ENCODE measurements at regions not wholly inside any gene's neighbourhood (a gene's known extent, or its start where the extent isn't known, plus 50 kb on each side); places are given as distances from the start of the nearest gene placed in this dataset.

DNA sequence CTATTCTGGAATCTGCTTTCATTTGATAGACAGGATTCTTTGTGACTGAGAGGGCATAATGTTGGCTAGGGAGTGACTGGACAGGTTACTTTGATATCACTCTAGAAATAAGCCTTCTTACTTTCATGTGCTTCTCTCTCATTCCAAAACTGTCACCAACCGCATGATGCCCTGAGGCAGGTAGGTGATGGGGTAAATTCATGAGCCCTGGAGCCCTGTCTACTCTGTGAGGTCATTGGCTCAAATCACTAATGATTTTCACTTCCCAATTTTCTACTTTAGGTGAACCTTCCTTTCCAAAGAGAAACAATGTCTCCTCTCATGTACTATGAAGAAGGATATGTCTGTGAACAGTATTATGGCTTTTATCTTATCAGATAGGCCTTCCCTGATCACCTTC lies 596.7 kb downstream of the TUSC7 start:
- no peak for DNase-seq (ENCODE audit: low read depth)
- TF ChIP-seq, protein P1, sequence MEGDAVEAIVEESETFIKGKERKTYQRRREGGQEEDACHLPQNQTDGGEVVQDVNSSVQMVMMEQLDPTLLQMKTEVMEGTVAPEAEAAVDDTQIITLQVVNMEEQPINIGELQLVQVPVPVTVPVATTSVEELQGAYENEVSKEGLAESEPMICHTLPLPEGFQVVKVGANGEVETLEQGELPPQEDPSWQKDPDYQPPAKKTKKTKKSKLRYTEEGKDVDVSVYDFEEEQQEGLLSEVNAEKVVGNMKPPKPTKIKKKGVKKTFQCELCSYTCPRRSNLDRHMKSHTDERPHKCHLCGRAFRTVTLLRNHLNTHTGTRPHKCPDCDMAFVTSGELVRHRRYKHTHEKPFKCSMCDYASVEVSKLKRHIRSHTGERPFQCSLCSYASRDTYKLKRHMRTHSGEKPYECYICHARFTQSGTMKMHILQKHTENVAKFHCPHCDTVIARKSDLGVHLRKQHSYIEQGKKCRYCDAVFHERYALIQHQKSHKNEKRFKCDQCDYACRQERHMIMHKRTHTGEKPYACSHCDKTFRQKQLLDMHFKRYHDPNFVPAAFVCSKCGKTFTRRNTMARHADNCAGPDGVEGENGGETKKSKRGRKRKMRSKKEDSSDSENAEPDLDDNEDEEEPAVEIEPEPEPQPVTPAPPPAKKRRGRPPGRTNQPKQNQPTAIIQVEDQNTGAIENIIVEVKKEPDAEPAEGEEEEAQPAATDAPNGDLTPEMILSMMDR (IDR thresholded peaks at IDR 0.05; ENCODE audit: insufficient read depth, low read depth, low read length), result no peak
- no peak overlapping the region for H3K4me3 ChIP-seq (ENCODE audit: low read depth, low read length)

DNA sequence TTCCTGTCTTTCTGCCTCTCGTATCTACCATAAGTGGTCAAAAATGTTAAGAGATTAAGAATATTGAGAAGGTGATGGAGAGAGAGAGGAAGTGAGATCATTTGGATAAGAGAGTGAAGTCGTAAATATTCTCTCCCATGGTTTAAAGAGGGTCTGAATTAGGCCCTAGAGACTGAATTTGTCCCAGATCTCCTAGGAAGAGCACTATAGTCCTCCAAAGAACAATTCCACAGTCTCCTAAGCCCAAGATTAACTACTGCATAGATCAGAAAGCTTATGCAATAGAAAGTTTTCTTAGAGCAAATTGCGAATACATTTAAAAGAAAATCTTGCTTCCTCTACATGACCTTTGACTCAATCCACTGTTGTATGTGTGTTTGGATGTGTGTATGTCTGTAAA lies 598.8 kb downstream of the TUSC7 start:
- H3K4me3 ChIP-seq (ENCODE audit: low read depth, low read length), result no peak overlapping the region
- TF ChIP-seq, protein P1 (IDR thresholded peaks at IDR 0.05; ENCODE audit: insufficient read depth, low read depth, low read length), result no peak
- no peak for DNase-seq (ENCODE audit: low read depth)

DNA sequence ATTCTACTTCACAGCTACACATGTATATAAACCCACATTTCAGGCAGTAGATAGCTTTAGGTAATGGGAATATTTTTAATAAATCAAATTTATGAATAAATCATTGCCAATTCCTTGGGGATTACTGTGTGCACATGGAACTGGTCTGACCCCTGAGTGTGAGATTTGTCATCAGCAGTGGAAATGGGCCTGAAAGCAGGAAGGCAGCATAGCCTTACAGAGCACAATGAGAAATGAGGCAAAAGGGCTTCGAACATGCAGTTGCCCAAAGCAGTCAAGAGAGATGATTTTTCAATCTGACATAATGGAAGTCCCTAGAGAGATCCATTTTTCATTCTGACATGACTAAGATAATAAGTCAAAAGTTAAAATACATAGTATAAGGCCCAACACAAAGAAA lies 599.2 kb downstream of the TUSC7 start:
- TF ChIP-seq, protein P1 (IDR thresholded peaks at IDR 0.05; ENCODE audit: insufficient read depth, low read depth, low read length), result no peak
- no peak for DNase-seq (ENCODE audit: low read depth)
- no peak overlapping the region for H3K4me3 ChIP-seq (ENCODE audit: low read depth, low read length)

DNA sequence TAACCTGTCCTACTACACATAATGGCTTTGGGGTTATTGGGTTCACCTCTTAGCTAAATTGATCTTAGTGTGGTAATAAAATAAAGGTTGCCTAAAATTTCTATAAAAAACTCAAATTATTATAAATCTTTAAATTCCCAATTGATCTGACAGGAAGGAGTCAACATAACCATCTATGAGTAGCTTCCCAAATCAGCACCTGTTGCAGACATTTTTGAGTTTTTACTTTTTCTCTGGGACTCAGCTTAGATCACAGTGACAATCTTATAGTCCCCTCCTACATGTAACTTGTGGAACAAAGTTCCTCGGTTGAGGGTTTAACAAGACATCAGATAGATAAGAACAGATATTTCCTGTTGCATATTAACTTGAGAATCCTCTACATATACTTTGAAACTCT lies 601.0 kb downstream of the TUSC7 start:
- TF ChIP-seq, protein P1 (IDR thresholded peaks at IDR 0.05; ENCODE audit: insufficient read depth, low read depth, low read length), result no peak
- no peak for DNase-seq (ENCODE audit: low read depth)

DNA sequence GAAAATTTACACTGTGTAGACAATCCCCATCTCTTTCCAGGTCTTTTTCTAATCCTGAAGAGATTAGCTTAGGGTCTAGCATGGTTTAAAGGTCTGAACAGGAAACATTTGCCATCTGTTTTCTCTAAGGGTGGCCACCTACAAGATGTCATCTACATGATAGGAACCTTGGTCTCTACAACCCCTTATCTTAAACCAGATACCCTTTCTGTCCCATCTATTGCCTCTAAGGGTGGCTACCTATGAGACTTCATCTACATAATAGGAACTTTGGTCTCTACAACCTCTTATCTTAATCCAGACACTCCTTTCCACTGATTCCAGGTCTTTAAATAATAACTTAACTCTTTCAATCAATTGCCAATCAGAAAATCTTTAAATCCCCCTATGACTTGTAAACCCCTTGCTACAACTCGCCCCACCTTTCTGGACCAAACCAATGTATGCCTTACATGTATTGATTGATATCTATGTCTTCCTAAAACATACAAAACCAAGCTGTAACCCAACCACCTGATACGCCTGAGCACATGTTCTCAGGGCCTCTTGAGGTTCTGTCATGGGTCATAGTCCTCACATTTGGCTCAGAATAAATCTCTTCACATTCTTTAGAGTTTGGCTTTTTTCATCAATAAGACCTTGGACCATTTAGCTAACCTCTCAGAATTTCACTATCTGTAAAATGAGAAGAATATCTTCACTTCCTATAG lies 605.0 kb downstream of the TUSC7 start:
- TF ChIP-seq, protein P1 (IDR thresholded peaks at IDR 0.05; ENCODE audit: insufficient read depth, low read depth, low read length), result no peak
- no peak overlapping the region for H3K4me3 ChIP-seq (ENCODE audit: low read depth, low read length)

More for the DNA sequence above, 601.0 kb downstream of the TUSC7 start:
- no peak overlapping the region for H3K4me3 ChIP-seq (ENCODE audit: low read depth, low read length)

DNA sequence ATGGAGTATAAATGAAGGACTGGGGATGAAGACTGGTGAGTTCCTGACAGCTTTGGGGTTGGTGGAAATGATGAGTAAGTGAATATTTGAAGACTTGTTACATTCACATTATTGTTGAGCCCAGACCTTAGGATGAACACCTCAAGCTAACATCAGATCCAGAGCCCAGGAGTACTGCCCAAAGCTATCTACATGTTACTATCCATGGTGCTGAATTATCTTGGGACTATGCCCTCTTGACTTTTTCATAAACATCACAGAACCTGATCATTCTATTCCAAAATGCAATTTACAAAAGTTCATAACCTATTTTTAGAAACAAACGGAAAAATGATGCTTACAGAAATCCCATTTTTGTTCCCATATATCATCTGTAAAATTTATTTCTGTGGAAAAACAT lies 613.3 kb downstream of the TUSC7 start:
- TF ChIP-seq, protein P1 (IDR thresholded peaks at IDR 0.05; ENCODE audit: insufficient read depth, low read depth, low read length), result no peak
- no peak overlapping the region for H3K4me3 ChIP-seq (ENCODE audit: low read depth, low read length)
- peak; percentile 6 for DNase-seq (ENCODE audit: low read depth)

More for the DNA sequence above, 605.0 kb downstream of the TUSC7 start:
- no peak for DNase-seq (ENCODE audit: low read depth)

DNA sequence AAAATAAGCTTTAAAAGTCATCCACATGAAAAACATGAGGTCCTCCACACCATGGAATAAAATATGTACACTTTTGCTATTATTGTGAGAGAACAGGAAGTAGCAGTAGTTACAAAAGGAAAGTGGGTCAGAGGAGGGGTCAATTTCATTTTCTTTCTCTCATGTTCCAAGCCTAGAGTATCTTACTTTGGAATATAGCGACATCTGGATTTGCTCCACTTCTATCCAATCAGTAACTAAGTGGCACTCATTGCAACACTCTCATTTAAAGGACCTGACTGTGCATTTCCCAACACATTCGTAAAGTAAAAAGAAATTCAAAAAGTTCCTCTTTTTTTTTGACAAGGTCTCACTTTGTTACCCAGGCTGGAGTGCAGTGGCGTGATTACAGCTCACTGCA lies 637.3 kb downstream of the TUSC7 start:
- H3K4me3 ChIP-seq (ENCODE audit: low read depth, low read length), result no peak overlapping the region
- TF ChIP-seq, protein P1 (IDR thresholded peaks at IDR 0.05; ENCODE audit: insufficient read depth, low read depth, low read length), result no peak
- DNase-seq (ENCODE audit: low read depth), result no peak
